GM13977 (cell line): ENCODE measurements at regions not wholly inside any gene's neighbourhood (a gene's known extent, or its start where the extent isn't known, plus 50 kb on each side); places are given as distances from the start of the nearest gene placed in this dataset.
A peak's percentile ranks its signal among the peaks of the same experiment; 100 is the strongest.
"Not testable (repeated sequence)": the region's sequence is repeated elsewhere in the genome, so short reads cannot be mapped to it uniquely, and the experiment has no call there.

Experiments
- DNase-seq: peaks from one replicate; pipeline ENCODE4 v3.0.0; 2012; ENCODE audit warnings: low spot score
- CTCF ChIP-seq: IDR thresholded peaks from 2 replicates; pipeline ENCODE4 v1.5.1; 2012; ENCODE audit warnings: mild to moderate bottlenecking, control low read depth; ENCODE audit not compliant: insufficient read depth; ENCODE audit errors: extremely low read depth, missing control alignments
- in situ Hi-C: fragments of 300-500 bp; cut with MboI; formaldehyde crosslinking; loops from one replicate; pipeline ENCODE4 v1.12.0; 2022; ENCODE audit warnings: low sequenced_read_pairs, low pct_unique_long_range_greater_than_20kb, mixed read lengths, inconsistent platforms; ENCODE audit not compliant: unreplicated experiment

- in situ Hi-C loops = no loop called here
- no peak for DNase-seq
- no peak for TF ChIP-seq CTCF
Observed at GRCh38 chr10:30170146-30170545, 110.8 kb upstream of the JCAD start.

DNA sequence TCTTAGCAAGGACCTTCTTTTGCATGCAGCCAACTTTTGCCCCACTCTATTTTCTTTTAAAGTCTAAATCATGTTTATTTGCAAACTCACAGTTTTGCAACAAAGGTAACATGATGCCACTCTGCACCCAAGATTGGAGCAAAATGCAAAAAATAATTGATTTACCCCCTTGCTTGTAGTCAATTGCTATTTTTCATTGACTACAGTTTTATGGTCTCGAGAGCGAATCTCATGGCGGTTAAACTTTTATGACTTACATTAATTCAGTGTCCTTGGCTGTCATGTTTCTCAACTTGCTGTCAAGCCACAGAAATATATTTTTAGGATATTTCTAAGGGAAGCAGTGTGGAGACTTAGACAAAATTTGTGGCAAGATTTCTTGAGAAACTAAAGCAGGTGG, 110.0 kb upstream of the JCAD start:
- TF ChIP-seq CTCF = no peak
- in situ Hi-C loops = no loop called here
- no peak for DNase-seq

DNA sequence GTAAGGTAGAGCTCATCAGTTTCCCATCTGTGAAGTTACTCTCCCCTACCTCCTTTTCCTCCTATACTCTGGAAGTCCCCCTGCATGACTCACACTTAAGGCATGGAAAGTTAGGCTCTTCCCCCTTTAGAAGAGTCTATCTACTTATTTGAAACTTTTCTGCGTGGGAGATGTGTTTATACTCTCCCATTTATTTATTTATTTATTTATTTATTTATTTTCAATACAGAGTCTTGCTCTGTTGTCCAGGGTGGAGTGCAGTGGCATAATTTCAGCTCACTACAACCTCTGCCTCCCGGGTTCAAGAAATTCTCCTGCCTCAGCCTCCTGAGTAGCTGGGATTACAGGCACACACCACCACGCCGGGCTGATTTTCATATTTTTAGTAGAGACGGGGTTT, 107.5 kb upstream of the JCAD start:
- TF ChIP-seq CTCF = no peak
- no peak for DNase-seq
- in situ Hi-C loops = no loop called here

- in situ Hi-C loops, DNase-seq: not testable (repeated sequence)
Observed at GRCh38 chr10:30163410-30163809, 104.0 kb upstream of the JCAD start.

DNA sequence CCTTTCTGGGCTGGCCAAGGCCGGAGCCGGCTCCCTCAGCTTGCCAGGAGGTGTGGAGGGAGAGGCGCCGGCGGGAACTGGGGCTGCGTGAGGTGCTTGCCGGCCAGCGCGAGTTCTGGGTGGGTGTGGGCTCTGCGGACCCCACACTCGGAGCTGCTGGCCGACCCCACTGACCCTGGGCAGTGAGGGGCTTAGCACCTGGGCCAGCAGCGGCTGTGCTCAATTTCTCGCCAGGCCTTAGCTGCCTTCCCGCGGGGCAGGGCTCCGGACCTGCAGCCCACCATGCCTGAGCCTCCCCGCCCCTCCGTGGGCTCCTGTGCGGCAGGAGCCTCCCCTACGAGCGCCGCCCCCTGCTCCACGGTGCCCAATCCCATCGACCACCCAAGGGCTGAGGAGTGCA, 103.4 kb upstream of the JCAD start:
- DNase-seq, in situ Hi-C loops: not testable (repeated sequence)

DNA sequence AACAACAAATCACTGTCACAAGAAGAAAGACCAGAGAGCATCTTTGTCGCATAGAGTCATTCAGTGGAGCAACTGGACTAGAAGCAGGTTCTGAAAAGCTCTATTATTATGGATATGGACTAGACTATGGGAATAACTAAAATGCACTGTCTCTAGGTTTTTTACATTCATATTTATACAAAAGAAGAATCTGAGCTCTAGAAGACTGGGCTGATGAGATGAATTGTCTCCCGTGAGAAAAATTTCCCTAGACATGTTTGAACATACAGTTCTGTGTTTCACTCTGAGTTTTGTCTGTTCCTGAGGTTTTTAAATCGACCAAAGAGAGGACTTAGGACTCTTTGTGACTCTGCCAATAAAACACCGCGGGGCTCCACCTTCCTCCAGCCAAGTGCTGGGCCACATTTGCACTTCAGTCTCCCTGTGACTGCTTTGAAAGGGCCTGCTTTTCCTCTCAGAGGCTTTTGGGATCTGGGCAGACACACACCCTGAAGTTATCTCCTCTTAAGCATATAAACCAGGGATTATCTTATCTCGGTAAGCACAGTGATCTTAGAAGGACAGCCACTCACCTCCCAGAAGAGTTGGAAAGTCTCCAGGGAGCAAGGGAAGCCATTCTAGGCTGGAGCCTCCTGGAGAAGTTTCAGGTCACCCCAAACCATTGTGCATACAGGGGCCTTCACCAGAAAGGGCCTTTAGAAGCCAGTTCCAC, 101.0 kb upstream of the JCAD start:
- peak; percentile 34 for DNase-seq
- in situ Hi-C loops = no loop called here
- no peak for TF ChIP-seq CTCF

DNA sequence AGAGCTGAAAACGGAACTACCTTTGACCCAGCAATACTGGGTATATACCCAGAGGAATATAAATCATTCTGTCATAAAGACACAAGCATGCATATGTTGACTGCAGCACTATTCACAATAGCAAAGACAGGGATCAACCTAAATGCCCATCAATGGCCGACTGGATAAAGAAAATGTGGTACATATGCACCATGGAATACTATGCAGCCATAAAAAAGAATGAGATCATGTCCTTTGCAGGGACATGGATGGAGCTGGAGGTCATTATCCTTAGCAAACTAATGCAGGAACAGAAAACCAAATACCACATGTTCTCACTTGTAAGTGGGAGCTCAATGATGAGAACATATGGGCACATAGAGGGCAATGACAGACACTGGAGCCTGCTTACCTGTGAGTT, 100.2 kb upstream of the JCAD start:
- DNase-seq, in situ Hi-C loops: not testable (repeated sequence)

GRCh38 chr10:30158325-30158960, 99.1 kb upstream of the JCAD start:
- DNase-seq = no peak
- no peak for TF ChIP-seq CTCF
- in situ Hi-C loops = no loop called here
